ENCODE measurements at regions not wholly inside any gene's neighbourhood (a gene's known extent, or its start where the extent isn't known, plus 50 kb on each side); places are given as distances from the start of the nearest gene placed in this dataset.
A peak's percentile ranks its signal among the peaks of the same experiment; 100 is the strongest.

DNA sequence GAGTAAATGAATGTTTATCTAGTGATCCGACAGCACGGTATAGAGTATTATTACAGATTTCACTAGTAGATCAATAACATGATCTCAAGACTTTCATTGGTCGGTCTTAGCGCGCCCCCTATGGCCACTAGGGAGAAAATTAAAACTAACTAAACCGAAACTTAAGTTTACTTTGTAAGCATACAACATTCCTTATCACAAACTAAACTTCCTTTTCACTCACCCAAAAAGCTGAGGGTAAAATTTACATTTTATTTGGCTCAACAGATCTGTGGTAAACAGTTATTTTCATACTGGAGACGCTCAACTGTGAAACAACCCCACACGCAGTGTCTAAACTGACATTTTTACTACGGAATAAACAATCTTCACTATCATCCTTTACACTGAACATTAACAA is 215.6 kb upstream of the MAP2 start:
- Histone ChIP-seq H3K4me1 (ENCODE audit: insufficient read depth, low read length, poor library complexity, severe bottlenecking) (no peaks in the 10 kb centered on the region), H3K9me3 (ENCODE audit: low read depth, low read length, poor library complexity, severe bottlenecking) (no peaks in the 10 kb centered on the region), H3K27ac (ENCODE audit: low read depth, low read length, poor library complexity, severe bottlenecking) (no peak overlapping the region), H3K36me3 (ENCODE audit: insufficient read depth, low read length, poor library complexity, severe bottlenecking) (no peaks in the 10 kb centered on the region), H3K27me3 (replicated peaks; ENCODE audit: insufficient read depth, low read depth, low read length, poor library complexity) (peaks cover 12% of the 10 kb centered on the region), H3K4me3 (ENCODE audit: low read depth, low read length, poor library complexity, severe bottlenecking) (peak overlapping the region; percentile 27)
- intact Hi-C loops (cut with micrococcal nuclease; ENCODE audit: unreplicated experiment) = loop anchor here (1.0 to 5.0 kb wide), 3 partner anchors 386 to 811 kb away; no protein-coding TSS in a partner anchor
- no peak for TF ChIP-seq EZH2 (IDR thresholded peaks at IDR 0.05; ENCODE audit: borderline replicate concordance, low read depth, low read length, poor library complexity, severe bottlenecking)
- TF ChIP-seq, protein P1, sequence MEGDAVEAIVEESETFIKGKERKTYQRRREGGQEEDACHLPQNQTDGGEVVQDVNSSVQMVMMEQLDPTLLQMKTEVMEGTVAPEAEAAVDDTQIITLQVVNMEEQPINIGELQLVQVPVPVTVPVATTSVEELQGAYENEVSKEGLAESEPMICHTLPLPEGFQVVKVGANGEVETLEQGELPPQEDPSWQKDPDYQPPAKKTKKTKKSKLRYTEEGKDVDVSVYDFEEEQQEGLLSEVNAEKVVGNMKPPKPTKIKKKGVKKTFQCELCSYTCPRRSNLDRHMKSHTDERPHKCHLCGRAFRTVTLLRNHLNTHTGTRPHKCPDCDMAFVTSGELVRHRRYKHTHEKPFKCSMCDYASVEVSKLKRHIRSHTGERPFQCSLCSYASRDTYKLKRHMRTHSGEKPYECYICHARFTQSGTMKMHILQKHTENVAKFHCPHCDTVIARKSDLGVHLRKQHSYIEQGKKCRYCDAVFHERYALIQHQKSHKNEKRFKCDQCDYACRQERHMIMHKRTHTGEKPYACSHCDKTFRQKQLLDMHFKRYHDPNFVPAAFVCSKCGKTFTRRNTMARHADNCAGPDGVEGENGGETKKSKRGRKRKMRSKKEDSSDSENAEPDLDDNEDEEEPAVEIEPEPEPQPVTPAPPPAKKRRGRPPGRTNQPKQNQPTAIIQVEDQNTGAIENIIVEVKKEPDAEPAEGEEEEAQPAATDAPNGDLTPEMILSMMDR (conservative IDR thresholded peaks at IDR 0.05; ENCODE audit: low read depth, low read length) = peak; percentile 81
- ChIA-PET POLR2A (ENCODE audit: low non-redundant PET) (no interaction called here), CTCF (no interaction called here)
- peak; percentile 40 for DNase-seq (ENCODE audit: low spot score)
- no TSS peak for BruUV-seq (replicated peaks)

DNA sequence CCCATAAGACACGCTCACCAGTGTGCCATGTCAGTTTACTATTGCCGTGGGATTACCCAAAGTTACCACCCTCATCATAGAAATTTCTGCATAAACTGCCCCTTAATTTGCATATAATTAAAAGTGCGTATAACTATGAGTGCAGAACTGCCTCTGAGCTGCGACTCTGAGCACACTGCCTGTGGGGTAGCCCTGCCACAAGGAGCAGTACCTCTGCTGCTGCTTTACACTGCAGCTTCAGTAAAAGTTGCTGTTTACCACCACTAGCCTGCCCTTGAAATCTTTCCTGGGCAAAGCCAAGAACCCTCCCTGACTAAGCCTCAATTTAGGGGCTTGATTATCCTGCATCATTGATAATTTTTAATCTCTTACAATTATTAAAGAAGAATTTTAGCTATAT is 213.9 kb upstream of the MAP2 start:
- H3K4me1 ChIP-seq (ENCODE audit: insufficient read depth, low read length, poor library complexity, severe bottlenecking) = no peaks in the 10 kb centered on the region
- BruUV-seq (replicated peaks) = no TSS peak
- DNase-seq (ENCODE audit: low spot score) = no peak
- no peaks in the 10 kb centered on the region for H3K36me3 ChIP-seq (ENCODE audit: insufficient read depth, low read length, poor library complexity, severe bottlenecking)
- no peaks in the 10 kb centered on the region for H3K9me3 ChIP-seq (ENCODE audit: low read depth, low read length, poor library complexity, severe bottlenecking)
- ChIA-PET CTCF (no interaction called here), POLR2A (ENCODE audit: low non-redundant PET) (no interaction called here)
- intact Hi-C loops (cut with micrococcal nuclease; ENCODE audit: unreplicated experiment) = loop anchor here (5.0 kb wide), 2 partner anchors 388 to 813 kb away; no protein-coding TSS in a partner anchor
- TF ChIP-seq, protein P1 (conservative IDR thresholded peaks at IDR 0.05; ENCODE audit: low read depth, low read length) = no peak
- TF ChIP-seq EZH2 (IDR thresholded peaks at IDR 0.05; ENCODE audit: borderline replicate concordance, low read depth, low read length, poor library complexity, severe bottlenecking) = no peak
- H3K27ac ChIP-seq (ENCODE audit: low read depth, low read length, poor library complexity, severe bottlenecking) = no peak overlapping the region
- H3K4me3 ChIP-seq (ENCODE audit: low read depth, low read length, poor library complexity, severe bottlenecking) = no peak overlapping the region
- H3K27me3 ChIP-seq (replicated peaks; ENCODE audit: insufficient read depth, low read depth, low read length, poor library complexity) = peaks cover 17% of the 10 kb centered on the region

GRCh38 chr2:209230560-209230959 is 193.3 kb upstream of the MAP2 start:
- POLR2A ChIA-PET (ENCODE audit: low non-redundant PET) = no interaction called here

More at GRCh38 chr2:209230560-209230959, 193.3 kb upstream of the MAP2 start:
- TF ChIP-seq EZH2 (IDR thresholded peaks at IDR 0.05; ENCODE audit: borderline replicate concordance, low read depth, low read length, poor library complexity, severe bottlenecking) = no peak
- TF ChIP-seq, protein P1 (conservative IDR thresholded peaks at IDR 0.05; ENCODE audit: low read depth, low read length) = no peak
- H3K36me3 ChIP-seq (ENCODE audit: insufficient read depth, low read length, poor library complexity, severe bottlenecking) = no peaks in the 10 kb centered on the region
- H3K4me3 ChIP-seq (ENCODE audit: low read depth, low read length, poor library complexity, severe bottlenecking) = no peak overlapping the region
- no peak overlapping the region for H3K27ac ChIP-seq (ENCODE audit: low read depth, low read length, poor library complexity, severe bottlenecking)
- H3K4me1 ChIP-seq (ENCODE audit: insufficient read depth, low read length, poor library complexity, severe bottlenecking) = no peaks in the 10 kb centered on the region
- no TSS peak for BruUV-seq (replicated peaks)
- peaks cover 5% of the 10 kb centered on the region for H3K27me3 ChIP-seq (replicated peaks; ENCODE audit: insufficient read depth, low read depth, low read length, poor library complexity)
- CTCF ChIA-PET = no interaction called here
- intact Hi-C loops (cut with micrococcal nuclease; ENCODE audit: unreplicated experiment) = no loop called here
- no peaks in the 10 kb centered on the region for H3K9me3 ChIP-seq (ENCODE audit: low read depth, low read length, poor library complexity, severe bottlenecking)
- DNase-seq (ENCODE audit: low spot score) = no peak

Measured in A673 (cell line).